22Rv1 (cell line): ENCODE measurements at regions not wholly inside any gene's neighbourhood (a gene's known extent, or its start where the extent isn't known, plus 50 kb on each side); places are given as distances from the start of the nearest gene placed in this dataset.

ENCODE experiments used
- H3K27ac ChIP-seq: fragments of 450-650 bp; 2 replicates; pipeline ENCODE4 v1.5.1; 2017
- ZFX ChIP-seq: fragments of 450-650 bp; IDR thresholded peaks from 2 replicates; pipeline ENCODE4 v1.6.1; 2017; ENCODE audit warnings: antibody characterized with exemption, borderline replicate concordance
- TF ChIP-seq, protein P1 (sequence below): fragments of 450-650 bp; IDR thresholded peaks from 2 replicates; pipeline ENCODE4 v1.5.1; 2017; ENCODE audit warnings: mild to moderate bottlenecking

- TF ChIP-seq ZFX = no peak
- TF ChIP-seq, protein P1, sequence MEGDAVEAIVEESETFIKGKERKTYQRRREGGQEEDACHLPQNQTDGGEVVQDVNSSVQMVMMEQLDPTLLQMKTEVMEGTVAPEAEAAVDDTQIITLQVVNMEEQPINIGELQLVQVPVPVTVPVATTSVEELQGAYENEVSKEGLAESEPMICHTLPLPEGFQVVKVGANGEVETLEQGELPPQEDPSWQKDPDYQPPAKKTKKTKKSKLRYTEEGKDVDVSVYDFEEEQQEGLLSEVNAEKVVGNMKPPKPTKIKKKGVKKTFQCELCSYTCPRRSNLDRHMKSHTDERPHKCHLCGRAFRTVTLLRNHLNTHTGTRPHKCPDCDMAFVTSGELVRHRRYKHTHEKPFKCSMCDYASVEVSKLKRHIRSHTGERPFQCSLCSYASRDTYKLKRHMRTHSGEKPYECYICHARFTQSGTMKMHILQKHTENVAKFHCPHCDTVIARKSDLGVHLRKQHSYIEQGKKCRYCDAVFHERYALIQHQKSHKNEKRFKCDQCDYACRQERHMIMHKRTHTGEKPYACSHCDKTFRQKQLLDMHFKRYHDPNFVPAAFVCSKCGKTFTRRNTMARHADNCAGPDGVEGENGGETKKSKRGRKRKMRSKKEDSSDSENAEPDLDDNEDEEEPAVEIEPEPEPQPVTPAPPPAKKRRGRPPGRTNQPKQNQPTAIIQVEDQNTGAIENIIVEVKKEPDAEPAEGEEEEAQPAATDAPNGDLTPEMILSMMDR = no peak
- H3K27ac ChIP-seq = no peak overlapping the region
These were observed 808.3 kb upstream of the EEF2KMT start for GRCh38 chr16:5905935-5906334.

DNA sequence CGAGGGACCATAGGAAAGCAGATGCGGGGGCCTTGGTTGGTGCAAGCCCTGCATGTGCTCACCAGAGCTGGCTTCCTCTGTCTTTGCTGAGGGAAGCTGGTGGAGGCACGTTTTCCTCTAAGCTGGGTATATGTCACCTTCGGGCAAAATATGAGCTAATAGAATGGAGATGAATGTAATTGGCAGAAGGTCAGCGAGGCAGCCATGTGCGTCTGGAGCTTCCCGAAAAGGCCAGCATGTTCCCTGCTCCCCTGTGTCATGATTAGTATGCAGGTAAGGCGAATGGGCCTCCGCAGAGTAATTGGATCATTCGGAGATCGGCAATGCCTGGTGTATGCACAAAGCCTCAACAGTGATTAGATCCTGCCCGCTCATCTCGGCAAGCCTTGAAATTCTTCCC is 806.2 kb upstream of the EEF2KMT start:
- TF ChIP-seq, protein P1 = no peak
- no peak for TF ChIP-seq ZFX
- H3K27ac ChIP-seq = no peak overlapping the region

DNA sequence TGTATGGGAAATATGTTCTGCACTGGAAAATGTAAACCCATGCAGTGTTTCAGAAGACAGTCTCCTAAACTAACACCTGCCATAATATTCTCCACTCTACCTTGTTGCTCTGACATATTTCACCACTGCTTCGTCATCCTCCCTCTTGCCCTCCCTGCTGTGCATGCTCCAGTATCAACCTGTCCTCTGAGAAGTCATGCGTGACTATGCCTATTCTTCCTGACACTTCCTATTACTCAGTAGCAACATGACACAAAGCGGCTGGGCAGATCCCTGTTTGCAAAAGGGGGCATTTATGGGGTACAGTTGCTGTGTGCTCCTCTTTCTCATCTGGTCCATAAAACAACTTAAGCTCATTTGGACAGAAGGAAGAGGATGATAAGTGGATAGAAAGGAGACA is 805.6 kb upstream of the EEF2KMT start:
- TF ChIP-seq ZFX = no peak
- TF ChIP-seq, protein P1 = no peak
- H3K27ac ChIP-seq = no peak overlapping the region

GRCh38 chr16:5900046-5900445 is 802.5 kb upstream of the EEF2KMT start:
- TF ChIP-seq ZFX = no peak
- TF ChIP-seq, protein P1 = no peak

GRCh38 chr16:5895976-5896375 is 798.4 kb upstream of the EEF2KMT start:
- no peak for TF ChIP-seq ZFX
- TF ChIP-seq, protein P1 = no peak
- H3K27ac ChIP-seq = no peak overlapping the region

More at GRCh38 chr16:5900046-5900445, 802.5 kb upstream of the EEF2KMT start:
- H3K27ac ChIP-seq = no peak overlapping the region

DNA sequence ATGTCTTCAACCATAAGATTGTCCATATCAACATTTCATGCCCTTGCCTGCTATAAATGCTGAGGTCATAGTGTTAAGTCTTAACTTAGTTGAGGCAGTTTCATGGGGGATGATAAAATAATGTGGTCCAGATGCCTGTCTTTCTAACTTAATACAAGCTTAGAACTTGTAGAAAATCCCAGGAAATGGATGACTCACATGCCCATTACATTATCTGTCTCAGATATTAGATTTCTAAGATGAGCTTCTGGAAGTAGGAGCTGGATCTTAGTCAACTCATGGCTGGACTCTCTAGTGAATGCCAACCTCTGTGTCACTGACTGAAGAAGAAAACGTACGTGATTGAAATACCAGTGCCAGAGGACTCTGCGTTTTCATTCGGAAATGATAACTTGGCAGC is 797.5 kb upstream of the EEF2KMT start:
- no peak overlapping the region for H3K27ac ChIP-seq
- TF ChIP-seq, protein P1 = no peak
- no peak for TF ChIP-seq ZFX

- TF ChIP-seq, protein P1 = no peak
- no peak for TF ChIP-seq ZFX
- no peak overlapping the region for H3K27ac ChIP-seq
These were observed 793.7 kb upstream of the EEF2KMT start for GRCh38 chr16:5891296-5891695.
